HK-2 (cell line): ENCODE measurements at regions not wholly inside any gene's neighbourhood (a gene's known extent, or its start where the extent isn't known, plus 50 kb on each side); places are given as distances from the start of the nearest gene placed in this dataset.
A peak's percentile ranks its signal among the peaks of the same experiment; 100 is the strongest.

Source experiments
- DNase-seq: peaks from one replicate; pipeline ENCODE4 v3.0.0-alpha.2; 2018; ENCODE audit not compliant: unreplicated experiment

- no peak for DNase-seq
Observed at GRCh38 chr16:13291591-13292333, 390.4 kb downstream of the SHISA9 start.

GRCh38 chr16:13296206-13296605 lies 394.8 kb downstream of the SHISA9 start:
- no peak for DNase-seq

- DNase-seq, result peak; percentile 17
Observed at GRCh38 chr16:13298666-13299065, 397.3 kb downstream of the SHISA9 start.

DNA sequence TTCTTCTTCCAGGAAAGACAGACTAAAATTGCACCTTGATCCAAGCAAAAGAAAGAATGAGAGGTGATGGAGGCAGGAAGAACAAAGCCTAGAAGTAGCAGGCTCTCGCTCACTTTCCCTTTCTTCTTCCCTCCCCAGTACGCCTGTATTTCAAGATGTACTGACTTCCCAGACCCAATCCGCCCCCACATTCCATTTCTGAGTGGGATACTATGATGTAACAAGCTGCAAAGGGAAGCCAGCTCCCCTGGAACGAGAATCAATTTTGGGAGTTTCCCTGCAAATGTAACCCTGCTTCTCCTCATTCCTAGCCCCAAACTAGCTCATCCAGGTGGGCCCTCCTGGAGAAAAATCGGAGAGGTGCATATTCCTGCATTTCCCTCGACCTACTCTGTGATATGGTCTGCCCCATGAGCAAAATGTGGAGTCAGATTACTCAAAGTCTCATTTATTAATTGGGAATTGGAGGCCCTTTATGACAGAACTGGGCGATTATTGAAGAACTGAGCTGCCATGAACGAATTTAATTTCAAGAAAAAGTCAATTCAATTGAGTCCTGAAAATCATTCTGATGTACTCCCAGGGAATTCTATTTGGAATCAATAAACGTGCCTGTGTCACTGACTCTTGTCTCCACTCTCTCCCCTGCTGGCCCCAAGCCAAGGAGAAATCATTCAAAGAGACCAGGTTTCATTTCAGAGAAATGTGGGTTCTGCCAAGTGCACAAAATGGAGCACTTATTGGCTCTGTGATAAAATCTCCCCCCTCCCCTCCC lies 398.9 kb downstream of the SHISA9 start:
- no peak for DNase-seq

- DNase-seq, result peak; percentile 14
Observed at GRCh38 chr16:13305019-13305755, 403.8 kb downstream of the SHISA9 start.

- no peak for DNase-seq
Observed at GRCh38 chr16:13306161-13306995, 405.0 kb downstream of the SHISA9 start.

DNA sequence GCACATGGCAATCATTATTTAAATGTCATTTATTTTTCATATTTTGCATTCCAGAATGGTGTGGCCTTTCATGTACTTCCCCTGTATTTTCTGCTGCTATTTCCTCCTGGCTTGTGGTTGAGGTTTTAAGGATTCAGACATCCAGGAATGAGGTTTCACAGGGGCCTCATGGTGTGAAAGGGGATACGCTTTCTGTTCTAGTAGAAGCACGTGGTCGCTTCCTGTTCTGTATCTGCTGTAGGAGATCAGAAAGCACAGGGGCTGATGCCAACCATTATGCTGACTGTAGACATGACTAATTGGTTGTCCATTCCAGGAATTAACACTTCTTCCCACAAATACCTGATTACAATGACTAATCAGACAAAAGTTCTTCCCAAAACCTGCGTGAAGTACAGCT lies 405.9 kb downstream of the SHISA9 start:
- DNase-seq, result peak; percentile 72

GRCh38 chr16:13307851-13308250 lies 406.5 kb downstream of the SHISA9 start:
- DNase-seq, result no peak

- no peak for DNase-seq
Observed at GRCh38 chr16:13312063-13312462, 410.7 kb downstream of the SHISA9 start.

DNA sequence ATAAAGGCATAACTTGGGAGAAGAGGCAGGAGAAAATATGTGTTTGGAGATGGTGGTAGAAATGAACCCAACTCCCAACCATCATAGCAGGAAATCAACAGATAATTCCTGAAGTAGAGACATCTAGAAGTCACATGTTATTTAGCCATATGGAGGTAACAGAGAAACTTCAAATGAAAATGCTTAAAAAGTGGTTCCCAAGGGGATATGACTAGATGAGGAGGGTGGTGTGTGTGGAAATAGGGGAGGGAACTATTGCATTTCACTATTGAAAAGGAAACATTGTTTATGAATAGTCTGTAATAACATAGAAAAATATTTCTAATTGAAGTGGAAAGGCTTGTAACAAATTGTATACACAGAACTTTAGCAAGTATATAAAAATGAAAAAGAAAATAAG lies 412.0 kb downstream of the SHISA9 start:
- DNase-seq, result no peak

DNA sequence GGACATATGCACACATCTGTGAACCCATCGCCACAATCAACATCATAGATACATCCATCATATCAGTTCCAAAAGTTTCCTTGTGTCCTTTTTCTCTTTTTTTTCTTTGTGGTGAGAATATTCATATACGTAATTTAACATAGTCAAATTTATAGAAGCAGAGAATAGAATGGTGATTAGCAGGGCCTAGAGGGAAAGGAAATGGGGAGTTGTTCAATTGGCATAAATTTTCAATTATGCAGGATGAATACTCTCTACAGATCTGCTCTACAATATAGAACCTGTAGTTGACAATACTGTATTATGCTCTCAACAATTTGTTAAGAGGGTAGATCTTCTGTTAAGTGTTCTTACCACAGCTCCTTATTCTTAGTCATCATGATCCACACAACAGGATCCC lies 413.2 kb downstream of the SHISA9 start:
- DNase-seq, result no peak

DNA sequence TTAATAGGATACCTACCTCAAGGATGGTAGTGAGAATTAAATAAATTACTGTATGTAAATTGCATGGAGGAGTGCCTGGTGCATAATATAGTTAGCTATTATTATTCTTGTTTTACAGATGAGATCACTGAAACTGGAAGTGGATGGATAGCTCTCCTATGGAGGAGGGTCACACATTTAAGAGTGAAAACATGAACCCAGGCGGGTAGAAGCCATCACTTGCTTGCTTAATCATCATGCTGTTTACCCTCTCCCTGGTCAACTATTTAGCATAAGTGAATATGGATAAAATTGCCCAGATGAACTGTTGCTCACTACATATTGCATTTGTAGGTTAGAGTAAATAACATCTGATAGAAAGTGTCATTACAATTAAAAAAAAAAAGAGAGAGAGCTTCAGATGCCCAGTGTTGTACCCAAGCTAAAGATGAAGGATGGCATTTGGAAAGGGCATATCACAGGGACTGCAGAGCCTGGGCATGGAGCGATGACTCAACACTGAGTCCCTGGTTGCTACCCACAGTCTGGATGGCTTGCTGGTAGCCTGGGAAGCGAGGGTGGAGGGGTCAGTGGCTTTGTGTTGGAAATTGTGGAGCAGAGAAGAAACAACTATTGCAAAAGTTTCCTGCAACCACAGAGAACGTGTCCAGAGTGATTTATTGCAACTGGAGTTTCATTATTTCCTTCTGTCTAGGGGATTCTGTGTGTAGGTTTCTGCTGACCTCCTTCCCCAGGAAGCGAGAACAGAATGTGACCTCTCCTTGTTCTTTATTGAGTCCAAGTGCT lies 414.4 kb downstream of the SHISA9 start:
- peak; percentile 30 for DNase-seq

DNA sequence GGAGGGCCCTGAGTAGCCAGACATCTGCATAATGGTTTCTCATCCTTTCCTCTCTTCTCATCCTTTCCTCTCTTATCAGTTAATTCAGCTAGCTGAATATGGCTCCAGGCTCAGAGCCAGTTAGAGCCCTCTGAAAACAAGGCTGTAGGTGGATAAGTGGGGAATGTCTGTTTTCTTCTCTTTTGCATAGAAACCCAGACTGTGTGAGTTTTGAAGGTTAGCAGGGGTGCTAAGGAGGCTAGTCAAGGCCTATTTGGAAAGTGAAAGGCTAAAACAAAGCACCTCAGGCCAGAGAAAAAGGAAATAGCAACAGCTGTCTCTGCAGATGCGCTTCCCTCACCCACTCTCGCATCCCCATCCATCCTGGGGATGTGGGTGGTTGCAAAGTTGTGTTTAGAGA lies 420.9 kb downstream of the SHISA9 start:
- no peak for DNase-seq

GRCh38 chr16:13324851-13325250 lies 423.5 kb downstream of the SHISA9 start:
- no peak for DNase-seq

- no peak for DNase-seq
Observed at GRCh38 chr16:13325396-13325795, 424.0 kb downstream of the SHISA9 start.

DNA sequence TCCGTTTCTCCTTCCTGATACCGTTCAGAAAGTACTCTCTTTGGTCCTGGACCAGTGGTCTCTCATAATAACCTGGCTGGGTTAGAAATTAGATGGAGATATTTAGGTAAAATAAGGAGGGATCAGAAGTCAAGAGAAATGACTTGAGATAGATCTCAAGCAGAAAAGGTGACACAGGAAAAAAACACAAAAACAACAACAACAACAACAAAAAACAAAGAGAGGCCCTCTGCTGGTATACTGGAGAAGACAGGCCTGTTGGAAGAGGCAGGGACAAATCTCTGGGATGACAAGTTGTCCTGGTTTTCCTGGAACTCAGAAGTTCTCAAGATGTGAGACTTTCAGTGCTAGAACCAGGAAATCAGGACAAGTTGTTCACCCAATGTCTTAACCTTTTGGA lies 430.5 kb downstream of the SHISA9 start:
- no peak for DNase-seq

DNA sequence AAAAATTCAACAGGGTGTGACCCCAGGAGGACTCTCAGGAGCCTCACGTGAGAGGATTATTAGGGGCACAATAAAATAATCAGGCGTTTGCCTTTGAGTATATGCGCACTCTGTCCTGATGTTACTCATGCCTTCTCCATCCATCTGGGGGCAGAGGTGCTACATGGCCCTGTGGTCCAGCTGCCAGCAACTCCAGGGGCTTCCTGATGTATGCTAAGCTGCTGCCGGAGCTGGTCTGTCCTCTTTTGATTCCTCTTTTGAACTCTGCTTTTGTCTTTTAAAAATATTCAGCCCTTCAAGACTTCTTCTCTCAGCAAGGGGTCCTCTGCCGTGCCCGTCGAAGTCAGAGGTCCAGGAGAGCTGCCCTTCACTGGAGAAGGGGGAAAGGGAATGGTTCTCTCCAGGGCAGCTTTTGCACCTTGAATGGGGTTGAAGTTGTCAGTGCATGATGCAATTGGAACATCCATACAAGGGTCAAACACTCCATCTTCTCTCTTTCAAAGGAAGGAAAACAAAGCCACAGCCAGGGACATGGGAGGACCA lies 431.4 kb downstream of the SHISA9 start:
- DNase-seq, result no peak

DNA sequence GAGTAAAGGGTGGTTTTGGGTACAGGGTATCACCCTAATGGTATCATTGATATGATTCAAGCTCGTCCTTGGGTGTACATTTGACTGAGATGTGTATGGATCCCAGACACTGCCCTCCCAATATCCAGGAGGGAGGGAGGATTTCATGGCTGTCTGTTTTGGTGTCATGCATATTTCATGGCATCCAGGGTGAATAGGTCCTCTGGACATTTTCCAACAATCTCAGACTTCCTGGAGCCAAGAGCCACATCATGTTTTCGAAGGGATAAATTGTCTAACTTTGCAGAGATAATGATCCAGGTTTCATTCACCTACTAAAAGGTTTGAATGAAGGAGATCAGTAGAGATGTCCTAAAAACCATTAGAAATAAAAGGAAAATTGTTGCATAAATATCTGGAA lies 431.9 kb downstream of the SHISA9 start:
- DNase-seq, result no peak

DNA sequence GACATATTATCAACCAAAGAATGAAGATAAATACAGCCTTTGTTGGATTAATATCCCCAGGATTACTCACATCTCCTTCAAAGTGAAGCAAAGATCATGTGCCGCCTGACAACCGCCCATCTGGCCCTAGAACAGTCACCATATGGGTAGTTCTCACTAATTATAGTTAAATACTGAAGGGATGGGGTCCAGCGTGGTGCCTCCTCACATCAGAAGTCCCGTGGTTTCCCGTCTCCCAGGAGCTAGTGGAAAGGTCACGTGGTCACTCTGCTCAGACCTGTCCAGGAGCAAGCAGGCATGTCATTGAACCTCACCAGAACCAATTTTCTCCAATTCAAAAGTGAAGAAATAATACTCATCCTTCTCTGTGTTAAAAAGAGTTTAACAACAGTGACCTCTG lies 434.5 kb downstream of the SHISA9 start:
- DNase-seq, result no peak

DNA sequence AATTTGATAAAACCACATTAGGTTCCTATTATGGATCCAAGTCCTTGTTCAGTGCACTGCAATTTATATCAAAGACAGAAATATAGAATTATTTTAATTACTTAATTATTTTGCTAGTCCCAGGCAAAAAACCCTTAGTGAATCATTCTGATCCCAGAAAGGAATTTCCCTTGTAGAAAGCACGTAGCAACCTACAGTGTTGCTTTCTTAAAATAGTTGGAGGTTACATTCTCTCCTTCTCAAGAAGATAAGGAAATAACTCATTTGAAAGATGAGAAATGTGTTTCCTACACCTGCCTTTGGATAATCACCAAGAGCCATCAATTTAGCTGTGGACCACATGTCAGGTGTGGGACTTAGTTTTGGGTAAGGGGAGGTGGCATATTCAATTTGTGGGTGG lies 434.9 kb downstream of the SHISA9 start:
- no peak for DNase-seq
